IMR-90 (cell line): ENCODE measurements at regions not wholly inside any gene's neighbourhood (a gene's known extent, or its start where the extent isn't known, plus 50 kb on each side); places are given as distances from the start of the nearest gene placed in this dataset.

Source experiments
- ATAC-seq: fragments of 200-7000 bp; cut with Tn5 transposase; 2 replicates; pipeline ENCODE4 v1.9.1; 2020; ENCODE audit warnings: low read depth, mild to moderate bottlenecking, moderate library complexity
- BruUV-seq: library from RNA; stranded (reverse); fragments of 400-500 nt; replicated peaks from 2 replicates; lab custom pipeline; 2021; lab: Mats Ljungman, UMichigan
- CTCF ChIA-PET: fragments of 300-600 bp; formaldehyde crosslinking; extraction: SDS; loops from one replicate; lab custom pipeline; 2021; ENCODE audit warnings: antibody characterized with exemption; lab: Yijun Ruan, JAX
- POLR2A ChIA-PET: fragments of 300-600 bp; sonication (Branson Sonifier 250); formaldehyde crosslinking; loops from one replicate; lab custom pipeline; 2022; ENCODE audit warnings: antibody characterized with exemption; ENCODE audit not compliant: unreplicated experiment; lab: Charles Lee
- DNase-seq: peaks from one replicate; pipeline ENCODE4 v3.0.0; 2013
- H2AFZ ChIP-seq: replicated peaks from 2 replicates; pipeline ENCODE3; 2013; ENCODE audit warnings: low read length, mild to moderate bottlenecking; ENCODE audit not compliant: poor library complexity
- H2AK5ac ChIP-seq: 2 replicates; pipeline ENCODE4 v1.6.1; 2013; ENCODE audit warnings: low read depth, low read length, inconsistent platforms
- H2AK9ac ChIP-seq: replicated peaks from 2 replicates; pipeline ENCODE3; 2013; ENCODE audit warnings: mild to moderate bottlenecking, low read depth, low read length, moderate library complexity; ENCODE audit not compliant: poor library complexity
- H2BK120ac ChIP-seq: 2 replicates; pipeline ENCODE4 v1.6.1; 2013; ENCODE audit warnings: low read depth, low read length, inconsistent platforms
- H2BK15ac ChIP-seq: 3 replicates; pipeline ENCODE4 v1.6.1; 2013; ENCODE audit warnings: low read depth, low read length, inconsistent platforms
- H2BK20ac ChIP-seq: 2 replicates; pipeline ENCODE4 v1.6.1; 2013; ENCODE audit warnings: low read depth, mild to moderate bottlenecking, inconsistent platforms, low read length, moderate library complexity
- H2BK5ac ChIP-seq: 2 replicates; pipeline ENCODE4 v1.6.1; 2013; ENCODE audit warnings: mild to moderate bottlenecking, low read depth, low read length, inconsistent platforms; ENCODE audit not compliant: poor library complexity, severe bottlenecking
- H3K14ac ChIP-seq: replicated peaks from 2 replicates; pipeline ENCODE4 v1.6.1; 2013; ENCODE audit warnings: low read depth, low read length, inconsistent platforms
- H3K18ac ChIP-seq: 2 replicates; pipeline ENCODE4 v1.6.1; 2013; ENCODE audit warnings: low read depth, low read length, control low read depth
- H3K23ac ChIP-seq: 2 replicates; pipeline ENCODE4 v1.6.1; 2013; ENCODE audit warnings: low read depth, low read length, inconsistent platforms
- H3K27ac ChIP-seq: 2 replicates; pipeline ENCODE4 v1.5.1; 2013; ENCODE audit warnings: mild to moderate bottlenecking, control low read depth, low read length; ENCODE audit not compliant: insufficient read depth
- H3K27me3 ChIP-seq: 2 replicates; pipeline ENCODE4 v1.6.1; 2013; ENCODE audit warnings: low read length; ENCODE audit not compliant: control insufficient read depth, insufficient read depth
- H3K36me3 ChIP-seq: 2 replicates; pipeline ENCODE4 v1.6.1; 2013; ENCODE audit warnings: low read length, mixed read lengths; ENCODE audit not compliant: control insufficient read depth, insufficient read depth
- H3K4ac ChIP-seq: 2 replicates; pipeline ENCODE4 v1.6.1; 2013; ENCODE audit warnings: low read depth, low read length, inconsistent platforms
- H3K4me1 ChIP-seq: 2 replicates; pipeline ENCODE4 v1.6.1; 2013; ENCODE audit warnings: low read length, mixed read lengths; ENCODE audit not compliant: control insufficient read depth, insufficient read depth
- H3K4me2 ChIP-seq: 2 replicates; pipeline ENCODE4 v1.6.1; 2013; ENCODE audit warnings: low read depth, mild to moderate bottlenecking, control low read depth, low read length, moderate library complexity
- H3K4me3 ChIP-seq: 2 replicates; pipeline ENCODE4 v1.5.1; 2013; ENCODE audit warnings: low read depth, mild to moderate bottlenecking, control low read depth, low read length, moderate library complexity; ENCODE audit not compliant: insufficient read depth
- H3K56ac ChIP-seq: 2 replicates; pipeline ENCODE4 v1.6.1; 2013; ENCODE audit warnings: low read length, inconsistent platforms; ENCODE audit not compliant: insufficient read depth; ENCODE audit errors: extremely low read depth
- H3K79me1 ChIP-seq, 2 experiments: 2 replicates each; pipeline ENCODE4 v1.6.1; 2013; ENCODE audit warnings: low read length in 2 of 2, inconsistent platforms in 1 of 2, low read depth in 1 of 2
- H3K9ac ChIP-seq: 2 replicates; pipeline ENCODE4 v1.6.1; 2013; ENCODE audit warnings: low read depth, low read length, control low read depth
- H3K9me1 ChIP-seq: 2 replicates; pipeline ENCODE4 v1.6.1; 2013; ENCODE audit warnings: low read length, inconsistent platforms; ENCODE audit not compliant: insufficient read depth
- H3K9me3 ChIP-seq: 2 replicates; pipeline ENCODE4 v1.6.1; 2013; ENCODE audit warnings: low read length; ENCODE audit not compliant: control insufficient read depth, insufficient read depth
- H4K20me1 ChIP-seq: 2 replicates; pipeline ENCODE4 v1.6.1; 2013; ENCODE audit warnings: low read length, inconsistent platforms; ENCODE audit not compliant: insufficient read depth
- H4K5ac ChIP-seq: 2 replicates; pipeline ENCODE4 v1.6.1; 2013; ENCODE audit warnings: mild to moderate bottlenecking, low read depth, low read length, control low read depth
- H4K8ac ChIP-seq, 2 experiments: 2 replicates each; pipeline ENCODE4 v1.6.1; 2013; ENCODE audit warnings: low read depth in 2 of 2, low read length in 2 of 2, control low read depth in 1 of 2, inconsistent platforms in 1 of 2
- H4K91ac ChIP-seq: 2 replicates; pipeline ENCODE4 v1.6.1; 2013; ENCODE audit warnings: low read depth, low read length, inconsistent platforms; ENCODE audit not compliant: insufficient read depth
- CTCF ChIP-seq: conservative IDR thresholded peaks from 2 replicates; pipeline ENCODE4 v1.5.1; 2012; ENCODE audit warnings: mild to moderate bottlenecking, low read depth, low read length, improper control_type of control experiment
- ELK1 ChIP-seq: fragments of 150-350 bp; IDR thresholded peaks from 2 replicates; pipeline ENCODE4 v1.6.1; 2016; ENCODE audit warnings: low read depth, mild to moderate bottlenecking, low read length, moderate library complexity, borderline replicate concordance
- WGBS, 2 experiments: methylation state at CpG; one replicate each; pipeline versions ENCODE4 v1.1.5 to v1.1.7; 2013; ENCODE audit warnings: missing lambda C conversion rate in 2 of 2; ENCODE audit not compliant: insufficient read length in 1 of 2; ENCODE audit errors: extremely low coverage in 2 of 2; 5-methylcytosine and 5-hydroxymethylcytosine counted together
- dilution Hi-C: fragments of 300-500 bp; cut with HindIII; formaldehyde crosslinking; loops from one replicate; pipeline ENCODE4 v1.14.3; 2018; ENCODE audit warnings: low sequenced_read_pairs; ENCODE audit not compliant: unreplicated experiment
- in situ Hi-C: fragments of 300-500 bp; cut with MboI; formaldehyde crosslinking; loops from 3 replicates; pipeline ENCODE4 v1.14.3; 2019; ENCODE audit warnings: low sequenced_read_pairs, inconsistent platforms, mixed read lengths
- intact Hi-C: fragments of 100-400 bp; cut with micrococcal nuclease; formaldehyde crosslinking; loops from 2 replicates; pipeline ENCODE4 v1.10.0; 2022

- Histone ChIP-seq H4K5ac (no peak overlapping the region), H4K91ac (no peak overlapping the region), H3K23ac (no peak overlapping the region), H2AK5ac (no peak overlapping the region), H2AK9ac (no peak overlapping the region), H3K4me3 (no peak overlapping the region), H3K14ac (no peak overlapping the region), H3K27ac (no peak overlapping the region), H3K4me1 (no peaks in the 10 kb centered on the region), H4K8ac (no peak overlapping the region), H2BK5ac (no peak overlapping the region), H2BK15ac (no peak overlapping the region), H3K4me2 (no peak overlapping the region), H3K79me1 (no peaks in the 10 kb centered on the region), H3K4ac (no peak overlapping the region), H2AFZ (no peak overlapping the region), H3K9me3 (peaks cover 13% of the 10 kb centered on the region), H2BK120ac (no peak overlapping the region), H3K56ac (no peak overlapping the region), H3K27me3 (no peaks in the 10 kb centered on the region), H4K20me1 (no peaks in the 10 kb centered on the region), H3K18ac (no peak overlapping the region), H3K36me3 (no peaks in the 10 kb centered on the region), H3K9me1 (no peaks in the 10 kb centered on the region), H2BK20ac (no peak overlapping the region), H3K9ac (no peak overlapping the region)
- ATAC-seq (no peak), DNase-seq (no peak)
- BruUV-seq = no TSS peak
- ChIA-PET CTCF (no interaction called here), POLR2A (no interaction called here)
- WGBS, 2 experiments = no CpG with 5 or more reads among the region's 1 CpG
- in situ Hi-C loops (no loop called here), dilution Hi-C loops (no loop called here), intact Hi-C loops (no loop called here)
- TF ChIP-seq ELK1 (no peak), CTCF (no peak)
These were observed 499.3 kb upstream of the TMEM132C start for GRCh38 chr12:127767656-127768055.
